Spleen (tissue), 11 donors: ENCODE measurements at regions not wholly inside any gene's neighbourhood (a gene's known extent, or its start where the extent isn't known, plus 50 kb on each side); places are given as distances from the start of the nearest gene placed in this dataset.

Experiments used
- DNase-seq: peaks from one replicate; pipeline ENCODE4 v3.0.0-alpha.2; 2020
- H3K27ac ChIP-seq, 8 donors: fragments of 200-600 bp; sonication (generic) in 7 of 8; 1 replicate in 4 of 8; 2 replicates in 4 of 8; pipeline versions ENCODE4 v1.5.0 to v1.8.0; 2016 to 2021; ENCODE audit warnings: inconsistent platforms in 4 of 8, mild to moderate bottlenecking in 4 of 8, moderate library complexity in 1 of 8
- H3K27me3 ChIP-seq, 7 donors: fragments of 200-600 bp; sonication (generic) in 6 of 7; replicated peaks in 1 of 7; 1 replicate in 4 of 7; 2 replicates in 3 of 7; pipeline versions ENCODE4 v1.5.0 to v1.8.0; 2016 to 2021; ENCODE audit warnings: inconsistent platforms in 3 of 7, mild to moderate bottlenecking in 1 of 7
- H3K36me3 ChIP-seq, 6 donors: fragments of 200-600 bp; sonication (generic) in 5 of 6; 1 replicate in 4 of 6; 2 replicates in 2 of 6; pipeline versions ENCODE4 v1.5.0 to v1.8.0; 2016 to 2021; ENCODE audit warnings: inconsistent platforms in 2 of 6
- H3K4me1 ChIP-seq, 6 donors: fragments of 200-600 bp; sonication (generic) in 5 of 6; 1 replicate in 3 of 6; 2 replicates in 3 of 6; pipeline versions ENCODE4 v1.5.0 to v1.8.0; 2016 to 2021; ENCODE audit warnings: inconsistent platforms in 3 of 6
- H3K4me3 ChIP-seq, 8 donors: fragments of 200-600 bp; sonication (generic) in 7 of 8; 1 replicate in 4 of 8; 2 replicates in 4 of 8; pipeline versions ENCODE4 v1.5.0 to v1.8.0; 2016 to 2021; ENCODE audit warnings: inconsistent platforms in 4 of 8, mild to moderate bottlenecking in 4 of 8, moderate library complexity in 2 of 8
- H3K9me3 ChIP-seq, 8 donors: fragments of 200-600 bp; sonication (generic) in 7 of 8; 1 replicate in 4 of 8; 2 replicates in 4 of 8; pipeline versions ENCODE4 v1.5.0 to v1.8.0; 2016 to 2021; ENCODE audit warnings: inconsistent platforms in 4 of 8
- CTCF ChIP-seq, 11 experiments: fragments of 200-600 bp in 7 of 11; fragments of 450-650 bp in 4 of 11; sonication (generic) in 4 of 11; IDR thresholded peaks in 8 of 11; conservative IDR thresholded peaks in 3 of 11; 1 replicate in 7 of 11; 2 replicates in 4 of 11; pipeline versions ENCODE4 v1.4.0 to v1.8.0; 2016 to 2021; ENCODE audit warnings: antibody characterized with exemption in 11 of 11, inconsistent platforms in 4 of 11, mild to moderate bottlenecking in 1 of 11
- POLR2A ChIP-seq, 3 donors: fragments of 450-650 bp; IDR thresholded peaks; one replicate each; pipeline ENCODE4 v1.5.1; 2017; ENCODE audit warnings: antibody characterized with exemption in 3 of 3, mild to moderate bottlenecking in 1 of 3
- POLR2AphosphoS5 ChIP-seq, 3 donors: sonication (generic); formaldehyde crosslinking; IDR thresholded peaks; one replicate each; pipeline ENCODE4 v1.5.1; 2017; ENCODE audit warnings: antibody characterized with exemption in 3 of 3
- WGBS, 5 donors: extraction: QIAGEN DNeasy Blood & Tissue Kit in 3 of 5; methylation state at CpG; one replicate each; pipeline versions ENCODE4 v1.1.5 to v1.1.7; 2013 to 2018; 5-methylcytosine and 5-hydroxymethylcytosine counted together
- intact Hi-C: fragments of 100-400 bp; cut with DNase I; formaldehyde crosslinking; loops from one replicate; pipeline ENCODE4 v1.15.0; 2023; ENCODE audit warnings: low total_unique reads
- donor health status: healthy with polysubstance abuse.
- donor health status: DM: no; HTN: no; CAD: no; lungs with moderate emphysema.
- donor health status: DM: no; HTN: no; CAD: no.
- donor health status: Bipolar disorder and iron deficiency.
- donor health status: healthy.
- donor health status: DM: no; HTN: no; CAD: no.
- donor health status: DM: yes; HTN: yes; CAD: no.

GRCh38 chr9:109961626-109962025, 181.6 kb downstream of the PALM2AKAP2 start:
- no peak for DNase-seq
- 46 to 80% (median 72%) methylated on average over 2 of the region's 2 CpGs for WGBS, 5 donors
- no peak for TF ChIP-seq POLR2A (IDR thresholded peaks at IDR 0.05)
- no peak for TF ChIP-seq POLR2AphosphoS5 (IDR thresholded peaks at IDR 0.05)
- no peaks in the 10 kb centered on the region for H3K36me3 ChIP-seq
- H3K4me3 ChIP-seq, result no peak overlapping the region
- no peaks in the 10 kb centered on the region for H3K27me3 ChIP-seq
- intact Hi-C loops, result loop anchor here (10.0 kb wide), 1 partner anchor 83 kb away; no protein-coding TSS in a partner anchor
- no peak overlapping the region for H3K27ac ChIP-seq
- no peaks in the 10 kb centered on the region for H3K9me3 ChIP-seq
- peaks cover 0 to 33% (median 10%) of the 10 kb centered on the region in 6 donors for H3K4me1 ChIP-seq

GRCh38 chr9:109962215-109962614, 182.2 kb downstream of the PALM2AKAP2 start:
- Histone ChIP-seq H3K4me3 (no peak overlapping the region), H3K4me1 (peaks cover 0 to 33% (median 15%) of the 10 kb centered on the region in 6 donors), H3K27ac (no peak overlapping the region), H3K36me3 (no peaks in the 10 kb centered on the region), H3K27me3 (no peaks in the 10 kb centered on the region), H3K9me3 (no peaks in the 10 kb centered on the region)
- TF ChIP-seq POLR2AphosphoS5 (IDR thresholded peaks at IDR 0.05) (no peak), CTCF (IDR thresholded peaks at IDR 0.05 in 8 of 11, conservative IDR thresholded peaks at IDR 0.05 in 3 of 11) (no peak), POLR2A (IDR thresholded peaks at IDR 0.05) (no peak)
- DNase-seq, result no peak
- intact Hi-C loops, result loop anchor here (10.0 kb wide), 1 partner anchor 83 kb away; no protein-coding TSS in a partner anchor

GRCh38 chr9:109963079-109963478, 183.1 kb downstream of the PALM2AKAP2 start:
- intact Hi-C loops, result loop anchor here (10.0 kb wide), 1 partner anchor 82 kb away; no protein-coding TSS in a partner anchor
- DNase-seq, result no peak
- peak overlapping the region in 1 of 8 donors; percentile 30 for H3K27ac ChIP-seq
- WGBS, 5 donors, result 47 to 62% (median 57%) methylated on average over 2 of the region's 2 CpGs
- TF ChIP-seq POLR2A (IDR thresholded peaks at IDR 0.05) (no peak), POLR2AphosphoS5 (IDR thresholded peaks at IDR 0.05) (no peak), CTCF (IDR thresholded peaks at IDR 0.05 in 8 of 11, conservative IDR thresholded peaks at IDR 0.05 in 3 of 11) (no peak)
- H3K36me3 ChIP-seq, result no peaks in the 10 kb centered on the region
- H3K4me3 ChIP-seq, result no peak overlapping the region
- H3K27me3 ChIP-seq, result no peaks in the 10 kb centered on the region
- peaks cover 6 to 38% (median 24%) of the 10 kb centered on the region in 6 donors for H3K4me1 ChIP-seq
- no peaks in the 10 kb centered on the region for H3K9me3 ChIP-seq

- peak; percentile 80 for DNase-seq
- intact Hi-C loops, result loop anchor here (5.0 to 10.0 kb wide), 2 partner anchors 50 to 78 kb away; no protein-coding TSS in a partner anchor
- Histone ChIP-seq H3K36me3 (no peaks in the 10 kb centered on the region), H3K4me1 (peaks cover 34 to 75% (median 59%) of the 10 kb centered on the region in 6 donors), H3K27ac (peak overlapping the region; percentile 74 to 88 (median 86)), H3K4me3 (peak overlapping the region in 1 of 8 donors; percentile 12), H3K27me3 (no peaks in the 10 kb centered on the region), H3K9me3 (no peaks in the 10 kb centered on the region)
- 53 to 75% (median 65%) methylated on average over 13 of the region's 13 CpGs for whole genome bisulfite sequencing, 5 donors
- TF ChIP-seq POLR2AphosphoS5 (IDR thresholded peaks at IDR 0.05) (peak in 2 of 3 donors; percentile 28 to 63), CTCF (IDR thresholded peaks at IDR 0.05 in 8 of 11, conservative IDR thresholded peaks at IDR 0.05 in 3 of 11) (no peak), POLR2A (IDR thresholded peaks at IDR 0.05) (no peak)
These were observed 186.8 kb downstream of the PALM2AKAP2 start for GRCh38 chr9:109966643-109967368.
